Neuronal stem cell (in vitro differentiated cells): ENCODE measurements at regions not wholly inside any gene's neighbourhood (a gene's known extent, or its start where the extent isn't known, plus 50 kb on each side); places are given as distances from the start of the nearest gene placed in this dataset.

ENCODE experiments used
- DNase-seq: peaks from one replicate; pipeline ENCODE4 v3.0.0-alpha.2; 2013; ENCODE audit warnings: low spot score
- H2AFZ ChIP-seq: one replicate; pipeline ENCODE4 v1.6.1; 2013; ENCODE audit warnings: mild to moderate bottlenecking, low read length, inconsistent platforms
- H2AK5ac ChIP-seq: 2 replicates; pipeline ENCODE4 v1.6.1; 2013; ENCODE audit warnings: low read depth, mild to moderate bottlenecking, inconsistent platforms, low read length, moderate library complexity, mixed read lengths
- H2BK120ac ChIP-seq: 2 replicates; pipeline ENCODE4 v1.6.1; 2013; ENCODE audit warnings: low read depth, mild to moderate bottlenecking, inconsistent platforms, low read length, moderate library complexity, mixed read lengths
- H2BK12ac ChIP-seq: one replicate; pipeline ENCODE4 v1.6.1; 2013; ENCODE audit warnings: low read length, inconsistent platforms
- H2BK15ac ChIP-seq: 2 replicates; pipeline ENCODE4 v1.6.1; 2013; ENCODE audit warnings: mild to moderate bottlenecking, low read length, inconsistent platforms, mixed read lengths
- H2BK5ac ChIP-seq: one replicate; pipeline ENCODE4 v1.6.1; 2013; ENCODE audit warnings: inconsistent platforms, mild to moderate bottlenecking, low read length, moderate library complexity
- H3K14ac ChIP-seq: one replicate; pipeline ENCODE4 v1.6.1; 2013; ENCODE audit warnings: low read length, inconsistent platforms
- H3K18ac ChIP-seq: 2 replicates; pipeline ENCODE4 v1.6.1; 2013; ENCODE audit warnings: low read length, inconsistent platforms
- H3K23ac ChIP-seq: 2 replicates; pipeline ENCODE4 v1.6.1; 2013; ENCODE audit warnings: low read depth, mild to moderate bottlenecking, mixed read lengths, low read length, inconsistent platforms; ENCODE audit not compliant: poor library complexity
- H3K27ac ChIP-seq: replicated peaks from 3 replicates; pipeline ENCODE4 v1.5.1; 2013; ENCODE audit warnings: low read length, inconsistent platforms
- H3K27me3 ChIP-seq, 3 experiments: 2 replicates each; pipeline ENCODE4 v1.6.1; 2013; ENCODE audit warnings: low read length in 3 of 3, mild to moderate bottlenecking in 2 of 3, inconsistent platforms in 1 of 3, low read depth in 1 of 3, mixed read lengths in 1 of 3, moderate library complexity in 1 of 3; ENCODE audit not compliant: control insufficient read depth in 3 of 3, insufficient read depth in 3 of 3
- H3K36me3 ChIP-seq, 2 donors: replicated peaks in 1 of 2; 2 replicates each; pipeline ENCODE4 v1.6.1; 2013; ENCODE audit warnings: low read length in 2 of 2; ENCODE audit not compliant: control insufficient read depth in 2 of 2, insufficient read depth in 2 of 2
- H3K4ac ChIP-seq: 2 replicates; pipeline ENCODE4 v1.6.1; 2013; ENCODE audit warnings: inconsistent platforms, mild to moderate bottlenecking, low read length, moderate library complexity
- H3K4me1 ChIP-seq, 2 donors: 1 replicate in 1 of 2; 2 replicates in 1 of 2; pipeline ENCODE4 v1.6.1; 2013; ENCODE audit warnings: low read length in 2 of 2, low read depth in 1 of 2; ENCODE audit not compliant: control insufficient read depth in 2 of 2, insufficient read depth in 1 of 2
- H3K4me2 ChIP-seq: one replicate; pipeline ENCODE4 v1.6.1; 2013; ENCODE audit warnings: mild to moderate bottlenecking, low read length, inconsistent platforms; ENCODE audit not compliant: insufficient read depth, poor library complexity, severe bottlenecking
- H3K4me3 ChIP-seq, 2 donors: 2 replicates each; pipeline ENCODE4 v1.5.1; 2013; ENCODE audit warnings: low read length in 2 of 2, mild to moderate bottlenecking in 2 of 2, inconsistent platforms in 1 of 2, moderate library complexity in 1 of 2
- H3K79me1 ChIP-seq: one replicate; pipeline ENCODE4 v1.6.1; 2013; ENCODE audit warnings: low read depth, mild to moderate bottlenecking, inconsistent platforms, low read length, moderate library complexity
- H3K9ac ChIP-seq: one replicate; pipeline ENCODE4 v1.6.1; 2013; ENCODE audit warnings: mild to moderate bottlenecking, low read depth, low read length, inconsistent platforms; ENCODE audit not compliant: poor library complexity
- H3K9me3 ChIP-seq, 2 donors: replicated peaks in 1 of 2; 2 replicates each; pipeline versions ENCODE3 to v1.6.1; 2013; ENCODE audit warnings: low read length in 2 of 2, mild to moderate bottlenecking in 2 of 2, inconsistent platforms in 1 of 2, low read depth in 1 of 2, mixed read lengths in 1 of 2, moderate library complexity in 1 of 2; ENCODE audit not compliant: control insufficient read depth in 2 of 2, insufficient read depth in 1 of 2
- H4K8ac ChIP-seq: one replicate; pipeline ENCODE4 v1.6.1; 2013; ENCODE audit warnings: low read depth, mild to moderate bottlenecking, inconsistent platforms, low read length, moderate library complexity
- H4K91ac ChIP-seq: one replicate; pipeline ENCODE4 v1.6.1; 2013; ENCODE audit warnings: low read length, low read depth, mild to moderate bottlenecking, inconsistent platforms; ENCODE audit not compliant: poor library complexity
- WGBS, 2 donors: extraction: QIAGEN DNeasy Blood & Tissue Kit; methylation state at CpG; one replicate each; pipeline ENCODE4 v1.1.7; 2013; ENCODE audit warnings: missing lambda C conversion rate in 2 of 2, mixed read lengths in 1 of 2; ENCODE audit not compliant: insufficient read length in 2 of 2, insufficient replicate concordance in 1 of 2; ENCODE audit errors: extremely low coverage in 2 of 2; 5-methylcytosine and 5-hydroxymethylcytosine counted together

DNA sequence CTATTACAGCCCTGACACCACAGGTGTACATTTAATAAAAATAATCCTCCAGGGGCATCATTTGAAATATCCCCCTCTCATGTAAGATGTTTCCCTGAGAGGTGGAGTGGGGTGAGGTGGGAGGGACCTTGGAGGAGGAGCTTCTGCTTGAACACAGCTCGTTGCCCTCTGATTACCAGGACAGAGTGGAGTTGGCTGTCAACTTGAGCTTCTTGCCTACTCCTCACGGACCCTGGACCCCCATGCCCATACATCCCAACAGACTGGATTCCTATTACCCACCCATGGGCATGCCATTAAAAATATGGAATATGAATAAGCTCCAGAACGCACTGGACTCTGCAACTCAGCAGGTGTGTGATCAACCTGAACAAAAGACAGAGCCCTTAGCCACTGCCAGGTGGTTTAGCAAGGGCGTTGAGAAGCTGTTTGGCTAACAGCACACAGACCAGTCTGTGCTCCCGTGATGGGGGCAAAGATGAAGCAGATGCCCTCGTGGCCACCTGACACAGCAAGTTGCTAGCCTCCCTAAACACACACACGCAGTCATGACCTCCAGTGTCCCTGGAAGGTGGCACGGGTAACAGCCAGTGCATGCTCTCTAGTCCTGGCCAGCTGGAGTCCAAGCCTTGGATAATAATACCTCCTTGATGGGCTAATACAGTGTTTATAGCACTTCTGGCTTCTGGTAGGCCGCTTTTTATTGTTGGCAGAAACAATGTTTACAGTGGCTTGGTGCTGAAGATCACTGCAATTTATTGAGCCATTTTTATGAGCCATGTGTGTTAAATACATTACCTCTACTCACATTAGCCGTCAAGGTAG is 155.0 kb downstream of the TOMM20 start:
- no peak overlapping the region for H4K8ac ChIP-seq
- no peak overlapping the region for H2BK15ac ChIP-seq
- H3K27ac ChIP-seq, result no peak overlapping the region
- H3K9ac ChIP-seq, result no peak overlapping the region
- H3K36me3 ChIP-seq, result no peaks in the 10 kb centered on the region
- DNase-seq, result no peak
- no peak overlapping the region for H2BK12ac ChIP-seq
- no peak overlapping the region for H2AFZ ChIP-seq
- H3K14ac ChIP-seq, result peak overlapping the region; percentile 17
- H3K23ac ChIP-seq, result no peak overlapping the region
- H3K4me3 ChIP-seq, result no peak overlapping the region
- peaks cover 32 to 41% of the 10 kb centered on the region in 2 donors for H3K4me1 ChIP-seq
- no CpG with 5 or more reads among the region's 10 CpGs for WGBS, 2 donors
- no peak overlapping the region for H3K4me2 ChIP-seq
- H3K9me3 ChIP-seq, result no peaks in the 10 kb centered on the region
- peak overlapping the region; percentile 23 for H3K18ac ChIP-seq
- H2BK5ac ChIP-seq, result no peak overlapping the region
- no peaks in the 10 kb centered on the region for H3K27me3 ChIP-seq
- no peak overlapping the region for H3K4ac ChIP-seq
- no peak overlapping the region for H2BK120ac ChIP-seq
- H2AK5ac ChIP-seq, result no peak overlapping the region
- no peak overlapping the region for H4K91ac ChIP-seq
- H3K79me1 ChIP-seq, result no peaks in the 10 kb centered on the region

DNA sequence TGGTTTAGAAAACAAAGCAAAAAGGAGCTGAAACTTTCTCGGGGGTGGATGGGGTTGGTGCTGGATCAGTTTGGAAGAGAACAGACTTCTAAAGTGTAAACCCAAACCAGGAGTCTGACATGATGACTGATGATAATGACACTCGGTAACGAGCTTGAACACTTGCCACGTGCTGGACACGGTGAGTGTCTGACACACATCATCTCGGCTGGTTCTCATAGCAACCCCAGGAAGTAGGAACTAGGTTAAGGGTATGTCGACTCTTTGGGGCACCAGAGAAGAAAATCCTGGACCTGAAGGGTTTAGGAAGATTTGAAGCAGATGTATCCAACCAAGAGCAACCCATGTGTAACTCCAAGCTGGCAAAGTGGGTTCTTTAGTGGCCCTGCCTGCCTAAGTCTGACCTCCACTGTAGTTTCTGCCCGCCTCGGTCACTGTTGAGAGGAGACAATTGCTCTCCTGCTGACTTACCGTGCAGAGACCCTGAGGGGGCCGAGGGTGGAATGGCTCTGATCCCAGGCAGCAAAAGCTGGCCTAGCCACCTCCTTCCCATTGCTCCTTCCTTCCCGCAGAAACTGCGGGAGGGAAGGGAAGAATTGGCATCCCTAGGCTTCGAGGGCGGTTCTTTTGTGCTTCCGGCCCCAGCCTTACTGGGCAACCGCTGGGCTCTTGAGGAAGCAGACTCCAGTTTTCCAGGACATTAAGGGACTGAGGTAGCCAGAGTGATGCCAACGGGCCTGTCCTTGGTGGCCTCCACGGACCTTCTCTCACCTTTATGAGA is 156.0 kb downstream of the TOMM20 start:
- Histone ChIP-seq H3K23ac (no peak overlapping the region), H2BK5ac (no peak overlapping the region), H3K9ac (no peak overlapping the region), H3K4me2 (no peak overlapping the region), H3K36me3 (no peaks in the 10 kb centered on the region), H3K4me1 (peaks cover 29 to 34% of the 10 kb centered on the region in 2 donors), H3K9me3 (no peaks in the 10 kb centered on the region), H3K4me3 (no peak overlapping the region), H3K14ac (no peak overlapping the region), H2AFZ (no peak overlapping the region), H2AK5ac (no peak overlapping the region), H3K27me3 (no peaks in the 10 kb centered on the region), H4K8ac (no peak overlapping the region), H3K79me1 (no peaks in the 10 kb centered on the region), H3K27ac (no peak overlapping the region), H3K4ac (no peak overlapping the region), H2BK120ac (peak overlapping the region; percentile 27), H4K91ac (no peak overlapping the region), H2BK15ac (no peak overlapping the region), H2BK12ac (peak overlapping the region; percentile 42), H3K18ac (peak overlapping the region; percentile 13)
- DNase-seq, result no peak
- no CpG with 5 or more reads among the region's 19 CpGs for WGBS, 2 donors

- H4K8ac ChIP-seq, result no peak overlapping the region
- peaks cover 29 to 34% of the 10 kb centered on the region in 2 donors for H3K4me1 ChIP-seq
- no peak overlapping the region for H3K4me3 ChIP-seq
- no peak for DNase-seq
- H3K18ac ChIP-seq, result no peak overlapping the region
- H3K36me3 ChIP-seq, result no peaks in the 10 kb centered on the region
- H2BK5ac ChIP-seq, result no peak overlapping the region
- H2BK120ac ChIP-seq, result no peak overlapping the region
- H3K4me2 ChIP-seq, result no peak overlapping the region
- H2AFZ ChIP-seq, result no peak overlapping the region
- H3K14ac ChIP-seq, result no peak overlapping the region
- no peak overlapping the region for H4K91ac ChIP-seq
- no peak overlapping the region for H2BK12ac ChIP-seq
- no peak overlapping the region for H3K9ac ChIP-seq
- H3K23ac ChIP-seq, result no peak overlapping the region
- no peak overlapping the region for H3K4ac ChIP-seq
- no peak overlapping the region for H2BK15ac ChIP-seq
- H3K79me1 ChIP-seq, result no peaks in the 10 kb centered on the region
- peak overlapping the region; percentile 41 for H3K27ac ChIP-seq
- no CpG with 5 or more reads among the region's 9 CpGs for WGBS, 2 donors
- no peaks in the 10 kb centered on the region for H3K27me3 ChIP-seq
- no peak overlapping the region for H2AK5ac ChIP-seq
- no peaks in the 10 kb centered on the region for H3K9me3 ChIP-seq
Measured at GRCh38 chr1:234971586-234972297, 156.9 kb downstream of the TOMM20 start.
